ENCODE measurements at regions not wholly inside any gene's neighbourhood (a gene's known extent, or its start where the extent isn't known, plus 50 kb on each side); places are given as distances from the start of the nearest gene placed in this dataset.

GRCh38 chr3:22209578-22209977 lies 458.6 kb upstream of the ZNF385D start:
- Histone ChIP-seq H3K27me3 (no peaks in the 10 kb centered on the region), H3K9me3 (no peaks in the 10 kb centered on the region), H3K4me1 (no peaks in the 10 kb centered on the region), H3K27ac (no peak overlapping the region), H3K4me3 (no peak overlapping the region), H3K36me3 (no peaks in the 10 kb centered on the region)
- TF ChIP-seq CTCF (IDR thresholded peaks at IDR 0.05) (no peak), POLR2AphosphoS5 (IDR thresholded peaks at IDR 0.05) (no peak), EP300 (IDR thresholded peaks at IDR 0.05) (no peak), POLR2A (IDR thresholded peaks at IDR 0.05) (no peak)
- intact Hi-C loops (cut with DNase I), result no loop called here
- DNase-seq, result no peak
- 71 to 86% methylated on average over 2 of the region's 2 CpGs for WGBS, 2 donors

- TF ChIP-seq CTCF (IDR thresholded peaks at IDR 0.05), result no peak
- no peak for TF ChIP-seq EP300 (IDR thresholded peaks at IDR 0.05)
- no peak for TF ChIP-seq POLR2AphosphoS5 (IDR thresholded peaks at IDR 0.05)
- TF ChIP-seq POLR2A (IDR thresholded peaks at IDR 0.05), result no peak
- Histone ChIP-seq H3K27ac (no peak overlapping the region), H3K9me3 (no peaks in the 10 kb centered on the region), H3K4me3 (no peak overlapping the region), H3K36me3 (no peaks in the 10 kb centered on the region), H3K27me3 (no peaks in the 10 kb centered on the region), H3K4me1 (no peaks in the 10 kb centered on the region)
- no peak for DNase-seq
- intact Hi-C loops (cut with DNase I), result no loop called here
These were observed 459.7 kb upstream of the ZNF385D start for GRCh38 chr3:22210693-22211092.

GRCh38 chr3:22216601-22217000 lies 465.6 kb upstream of the ZNF385D start:
- TF ChIP-seq EP300 (IDR thresholded peaks at IDR 0.05) (no peak), POLR2AphosphoS5 (IDR thresholded peaks at IDR 0.05) (no peak), POLR2A (IDR thresholded peaks at IDR 0.05) (no peak), CTCF (IDR thresholded peaks at IDR 0.05) (no peak)
- H3K36me3 ChIP-seq, result no peaks in the 10 kb centered on the region
- DNase-seq, result no peak
- 83 to 85% methylated on average over 3 of the region's 3 CpGs for WGBS, 2 donors
- no peaks in the 10 kb centered on the region for H3K4me1 ChIP-seq
- no peak overlapping the region for H3K4me3 ChIP-seq
- no peaks in the 10 kb centered on the region for H3K27me3 ChIP-seq
- H3K27ac ChIP-seq, result no peak overlapping the region
- intact Hi-C loops (cut with DNase I), result no loop called here
- no peaks in the 10 kb centered on the region for H3K9me3 ChIP-seq

GRCh38 chr3:22225161-22225560 lies 474.2 kb upstream of the ZNF385D start:
- TF ChIP-seq POLR2A (IDR thresholded peaks at IDR 0.05), result no peak
- TF ChIP-seq EP300 (IDR thresholded peaks at IDR 0.05), result no peak
- TF ChIP-seq CTCF (IDR thresholded peaks at IDR 0.05), result no peak
- no peak for TF ChIP-seq POLR2AphosphoS5 (IDR thresholded peaks at IDR 0.05)
- Histone ChIP-seq H3K36me3 (no peaks in the 10 kb centered on the region), H3K4me3 (no peak overlapping the region), H3K4me1 (no peaks in the 10 kb centered on the region), H3K27ac (no peak overlapping the region), H3K9me3 (no peaks in the 10 kb centered on the region), H3K27me3 (no peaks in the 10 kb centered on the region)
- intact Hi-C loops (cut with DNase I), result no loop called here
- WGBS, 2 donors, result 80 to 81% methylated on average over 7 of the region's 7 CpGs
- no peak for DNase-seq

- Histone ChIP-seq H3K9me3 (no peaks in the 10 kb centered on the region), H3K27me3 (no peaks in the 10 kb centered on the region), H3K27ac (no peak overlapping the region), H3K4me3 (no peak overlapping the region), H3K36me3 (no peaks in the 10 kb centered on the region), H3K4me1 (no peaks in the 10 kb centered on the region)
- 31 to 72% methylated on average over 1 of the region's 1 CpG for WGBS, 2 donors
- DNase-seq, result no peak
- TF ChIP-seq CTCF (IDR thresholded peaks at IDR 0.05) (no peak), POLR2AphosphoS5 (IDR thresholded peaks at IDR 0.05) (no peak), EP300 (IDR thresholded peaks at IDR 0.05) (no peak), POLR2A (IDR thresholded peaks at IDR 0.05) (no peak)
- intact Hi-C loops (cut with DNase I), result no loop called here
These were observed 477.7 kb upstream of the ZNF385D start for GRCh38 chr3:22228705-22229104.
